H1 (cell line): ENCODE measurements at regions not wholly inside any gene's neighbourhood (a gene's known extent, or its start where the extent isn't known, plus 50 kb on each side); places are given as distances from the start of the nearest gene placed in this dataset.

Experiments
- CTBP2 ChIP-seq: IDR thresholded peaks from 2 replicates; pipeline ENCODE4 v1.7.0; 2011; ENCODE audit warnings: borderline replicate concordance, mild to moderate bottlenecking, moderate library complexity, mixed read lengths, low read length; ENCODE audit not compliant: insufficient read depth, insufficient read length
- EZH2 ChIP-seq: fragments of 200-600 bp; sonication (generic); IDR thresholded peaks from 2 replicates; pipeline ENCODE4 v1.7.1; 2012; ENCODE audit warnings: low read depth, mild to moderate bottlenecking, moderate library complexity, low read length, inconsistent platforms; ENCODE audit not compliant: severe bottlenecking
- SAP30 ChIP-seq: fragments of 300-600 bp; sonication (generic); IDR thresholded peaks from 2 replicates; pipeline ENCODE4 v1.7.1; 2012; ENCODE audit warnings: low read length, moderate library complexity, mild to moderate bottlenecking, inconsistent platforms; ENCODE audit not compliant: insufficient read depth, insufficient replicate concordance
- SIRT6 ChIP-seq: IDR thresholded peaks from one replicate; pipeline ENCODE4 v1.7.1; 2012; ENCODE audit warnings: low read length, inconsistent platforms
- TAF7 ChIP-seq: optimal IDR thresholded peaks from 2 replicates; pipeline ENCODE3; 2011; ENCODE audit warnings: low read depth, mild to moderate bottlenecking, inconsistent platforms, low read length, moderate library complexity, borderline replicate concordance
- TF ChIP-seq, protein P1 (sequence below): IDR thresholded peaks from 2 replicates; pipeline ENCODE4 v1.6.1; 2011; ENCODE audit warnings: low read length, improper control_type of control experiment

GRCh38 chr2:43099797-43100196, 126.6 kb downstream of the ZFP36L2 start (continued):
- TF ChIP-seq SAP30 (no peak), TAF7 (no peak), EZH2 (no peak), CTBP2 (no peak), SIRT6 (no peak)
- TF ChIP-seq, protein P1, sequence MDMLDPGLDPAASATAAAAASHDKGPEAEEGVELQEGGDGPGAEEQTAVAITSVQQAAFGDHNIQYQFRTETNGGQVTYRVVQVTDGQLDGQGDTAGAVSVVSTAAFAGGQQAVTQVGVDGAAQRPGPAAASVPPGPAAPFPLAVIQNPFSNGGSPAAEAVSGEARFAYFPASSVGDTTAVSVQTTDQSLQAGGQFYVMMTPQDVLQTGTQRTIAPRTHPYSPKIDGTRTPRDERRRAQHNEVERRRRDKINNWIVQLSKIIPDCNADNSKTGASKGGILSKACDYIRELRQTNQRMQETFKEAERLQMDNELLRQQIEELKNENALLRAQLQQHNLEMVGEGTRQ: no peak
